CD4-positive, alpha-beta T cell (primary cell): ENCODE measurements at regions not wholly inside any gene's neighbourhood (a gene's known extent, or its start where the extent isn't known, plus 50 kb on each side); places are given as distances from the start of the nearest gene placed in this dataset.

Source experiments
- ATAC-seq: fragments of 200-7000 bp; cut with Tn5 transposase; one replicate; pipeline ENCODE4 v1.10.0; 2022; ENCODE audit warnings: mild to moderate bottlenecking; ENCODE audit not compliant: poor library complexity
- CTCF ChIA-PET: fragments of 350-600 bp; sonication (Branson Sonifier 250); formaldehyde crosslinking; loops from one replicate; lab custom pipeline; 2021; ENCODE audit warnings: antibody characterized with exemption, inconsistent platforms; lab: Charles Lee
- POLR2A ChIA-PET: fragments of 350-600 bp; sonication (Branson Sonifier 250); formaldehyde crosslinking; loops from one replicate; lab custom pipeline; 2021; ENCODE audit warnings: antibody characterized with exemption, inconsistent platforms; lab: Charles Lee
- DNase-seq, 14 experiments: peaks; one replicate each; pipeline ENCODE4 v3.0.0-alpha.2; 2013 to 2020; ENCODE audit warnings: mixed read lengths in 2 of 14
- H3K27ac ChIP-seq, 2 donors: one replicate each; pipeline versions ENCODE4 v1.5.1 to v1.7.0; 2013; ENCODE audit warnings: low read length in 2 of 2, low read depth in 1 of 2, mild to moderate bottlenecking in 1 of 2
- H3K27me3 ChIP-seq, 2 experiments: 1 replicate in 1 of 2; 2 replicates in 1 of 2; pipeline versions ENCODE4 v1.6.1 to v1.7.0; 2013; ENCODE audit warnings: low read length in 2 of 2, control low read depth in 1 of 2, mild to moderate bottlenecking in 1 of 2, moderate library complexity in 1 of 2; ENCODE audit not compliant: insufficient read depth in 2 of 2, control insufficient read depth in 1 of 2
- H3K36me3 ChIP-seq: one replicate; pipeline ENCODE4 v1.6.1; 2013; ENCODE audit warnings: low read length, control low read depth; ENCODE audit not compliant: insufficient read depth
- H3K4me1 ChIP-seq: one replicate; pipeline ENCODE4 v1.6.1; 2013; ENCODE audit warnings: low read length, control low read depth; ENCODE audit not compliant: insufficient read depth
- H3K4me3 ChIP-seq: one replicate; pipeline ENCODE4 v1.5.1; 2013; ENCODE audit warnings: mild to moderate bottlenecking, low read length, moderate library complexity
- H3K9me3 ChIP-seq, 2 experiments: 1 replicate in 1 of 2; 2 replicates in 1 of 2; pipeline versions ENCODE4 v1.6.1 to v1.7.0; 2013; ENCODE audit warnings: low read length in 2 of 2, mild to moderate bottlenecking in 2 of 2, control low read depth in 1 of 2, moderate library complexity in 1 of 2; ENCODE audit not compliant: control insufficient read depth in 1 of 2, insufficient read depth in 1 of 2
- H3K27ac Mint-ChIP-seq: one replicate; pipeline ENCODE4 v1.8.0; 2020; ENCODE audit warnings: mixed read lengths
- H3K27me3 Mint-ChIP-seq: one replicate; pipeline ENCODE4 v1.8.0; 2021; ENCODE audit warnings: mixed read lengths
- H3K36me3 Mint-ChIP-seq: one replicate; pipeline ENCODE4 v1.8.0; 2021; ENCODE audit warnings: low read depth, mixed read lengths
- H3K4me1 Mint-ChIP-seq: one replicate; pipeline ENCODE4 v1.8.0; 2021; ENCODE audit warnings: low read depth, mixed read lengths
- H3K4me3 Mint-ChIP-seq: one replicate; pipeline ENCODE4 v1.8.0; 2020; ENCODE audit warnings: mild to moderate bottlenecking, mixed read lengths
- H3K9me3 Mint-ChIP-seq: one replicate; pipeline ENCODE4 v1.8.0; 2020; ENCODE audit warnings: mixed read lengths
- intact Hi-C, 2 experiments: fragments of 100-400 bp; cut with DNase I in 1 of 2; cut with micrococcal nuclease in 1 of 2; formaldehyde crosslinking; loops; one replicate each; pipeline versions ENCODE4 v1.15.1 to v1.9.0; 2023 to 2025; cut with DNase I, micrococcal nuclease
- TF ChIP-seq, protein P1 (sequence below): fragments of 200-600 bp; IDR thresholded peaks from one replicate; pipeline ENCODE4 v1.8.0; 2022; ENCODE audit warnings: antibody characterized with exemption, mild to moderate bottlenecking

DNA sequence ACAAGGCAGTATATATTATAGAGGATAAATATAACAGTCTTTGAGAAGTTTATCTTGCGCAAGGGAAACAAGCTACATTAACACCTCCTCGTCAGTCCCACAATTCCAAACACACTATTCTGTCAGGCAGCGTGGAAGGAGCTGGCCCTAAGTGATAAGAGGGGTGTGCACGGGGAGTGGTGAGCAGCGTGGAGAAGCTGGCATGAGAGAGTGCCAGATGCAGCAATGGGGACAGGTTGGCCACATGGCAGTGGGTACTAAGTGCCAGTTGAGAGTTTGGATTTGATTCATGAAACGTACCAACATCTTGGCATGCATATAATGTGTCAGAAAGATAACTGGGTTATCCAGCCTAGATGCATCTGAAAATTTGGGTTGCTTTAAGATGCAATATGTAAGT, 460.2 kb downstream of the ICE1 start:
- ATAC-seq, result no peak
- ChIA-PET CTCF (no interaction called here), POLR2A (no interaction called here)
- DNase-seq, result no peak
- no peaks in the 10 kb centered on the region for H3K9me3 Mint-ChIP-seq
- intact Hi-C loops, result no loop called here
- Histone ChIP-seq H3K9me3 (peaks cover 0 to 10% of the 10 kb centered on the region in 2 experiments), H3K27ac (no peak overlapping the region), H3K4me1 (no peaks in the 10 kb centered on the region), H3K36me3 (no peaks in the 10 kb centered on the region), H3K27me3 (peaks cover 0 to 7% of the 10 kb centered on the region in 2 experiments), H3K4me3 (no peak overlapping the region)
- H3K4me1 Mint-ChIP-seq, result no peaks in the 10 kb centered on the region
- TF ChIP-seq, protein P1, sequence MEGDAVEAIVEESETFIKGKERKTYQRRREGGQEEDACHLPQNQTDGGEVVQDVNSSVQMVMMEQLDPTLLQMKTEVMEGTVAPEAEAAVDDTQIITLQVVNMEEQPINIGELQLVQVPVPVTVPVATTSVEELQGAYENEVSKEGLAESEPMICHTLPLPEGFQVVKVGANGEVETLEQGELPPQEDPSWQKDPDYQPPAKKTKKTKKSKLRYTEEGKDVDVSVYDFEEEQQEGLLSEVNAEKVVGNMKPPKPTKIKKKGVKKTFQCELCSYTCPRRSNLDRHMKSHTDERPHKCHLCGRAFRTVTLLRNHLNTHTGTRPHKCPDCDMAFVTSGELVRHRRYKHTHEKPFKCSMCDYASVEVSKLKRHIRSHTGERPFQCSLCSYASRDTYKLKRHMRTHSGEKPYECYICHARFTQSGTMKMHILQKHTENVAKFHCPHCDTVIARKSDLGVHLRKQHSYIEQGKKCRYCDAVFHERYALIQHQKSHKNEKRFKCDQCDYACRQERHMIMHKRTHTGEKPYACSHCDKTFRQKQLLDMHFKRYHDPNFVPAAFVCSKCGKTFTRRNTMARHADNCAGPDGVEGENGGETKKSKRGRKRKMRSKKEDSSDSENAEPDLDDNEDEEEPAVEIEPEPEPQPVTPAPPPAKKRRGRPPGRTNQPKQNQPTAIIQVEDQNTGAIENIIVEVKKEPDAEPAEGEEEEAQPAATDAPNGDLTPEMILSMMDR, result no peak
- no peak overlapping the region for H3K27ac Mint-ChIP-seq
- H3K36me3 Mint-ChIP-seq, result no peaks in the 10 kb centered on the region
- H3K4me3 Mint-ChIP-seq, result no peak overlapping the region
- peaks cover 30% of the 10 kb centered on the region for H3K27me3 Mint-ChIP-seq

DNA sequence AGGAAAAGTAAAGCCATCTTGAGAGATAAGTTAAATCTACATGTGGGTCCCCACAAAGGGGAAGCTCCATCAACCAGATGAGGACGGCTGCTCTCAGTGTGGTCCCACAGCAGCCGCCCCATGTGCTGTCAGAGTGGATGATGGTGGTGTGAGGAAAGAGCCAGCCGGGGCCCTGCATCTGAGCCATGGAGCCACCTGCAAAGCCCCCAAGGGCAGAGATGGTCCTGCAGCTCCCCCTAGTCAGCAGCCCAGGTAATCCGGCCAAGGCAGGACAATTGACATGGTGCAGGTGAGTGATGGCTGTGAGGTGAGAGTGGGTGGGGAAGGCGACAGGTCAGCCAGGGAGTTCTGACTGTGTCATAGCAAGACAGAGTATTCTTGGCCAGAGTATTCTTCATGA, 458.8 kb downstream of the ICE1 start:
- POLR2A ChIA-PET, result interaction anchor here (0.7 kb wide), 1 partner anchor 10 kb away, joined by 3 read pairs; no protein-coding TSS in a partner anchor
- Histone ChIP-seq H3K4me3 (no peak overlapping the region), H3K27me3 (peaks cover 2 to 7% of the 10 kb centered on the region in 2 experiments), H3K36me3 (no peaks in the 10 kb centered on the region), H3K9me3 (peaks cover 0 to 5% of the 10 kb centered on the region in 2 experiments), H3K27ac (no peak overlapping the region), H3K4me1 (no peaks in the 10 kb centered on the region)
- no peak for DNase-seq
- no peaks in the 10 kb centered on the region for H3K36me3 Mint-ChIP-seq
- TF ChIP-seq, protein P1, result no peak
- H3K27ac Mint-ChIP-seq, result no peak overlapping the region
- peaks cover 33% of the 10 kb centered on the region for H3K27me3 Mint-ChIP-seq
- H3K4me1 Mint-ChIP-seq, result no peaks in the 10 kb centered on the region
- intact Hi-C loops, result no loop called here
- CTCF ChIA-PET, result no interaction called here
- H3K9me3 Mint-ChIP-seq, result no peaks in the 10 kb centered on the region
- no peak overlapping the region for H3K4me3 Mint-ChIP-seq
- ATAC-seq, result no peak

DNA sequence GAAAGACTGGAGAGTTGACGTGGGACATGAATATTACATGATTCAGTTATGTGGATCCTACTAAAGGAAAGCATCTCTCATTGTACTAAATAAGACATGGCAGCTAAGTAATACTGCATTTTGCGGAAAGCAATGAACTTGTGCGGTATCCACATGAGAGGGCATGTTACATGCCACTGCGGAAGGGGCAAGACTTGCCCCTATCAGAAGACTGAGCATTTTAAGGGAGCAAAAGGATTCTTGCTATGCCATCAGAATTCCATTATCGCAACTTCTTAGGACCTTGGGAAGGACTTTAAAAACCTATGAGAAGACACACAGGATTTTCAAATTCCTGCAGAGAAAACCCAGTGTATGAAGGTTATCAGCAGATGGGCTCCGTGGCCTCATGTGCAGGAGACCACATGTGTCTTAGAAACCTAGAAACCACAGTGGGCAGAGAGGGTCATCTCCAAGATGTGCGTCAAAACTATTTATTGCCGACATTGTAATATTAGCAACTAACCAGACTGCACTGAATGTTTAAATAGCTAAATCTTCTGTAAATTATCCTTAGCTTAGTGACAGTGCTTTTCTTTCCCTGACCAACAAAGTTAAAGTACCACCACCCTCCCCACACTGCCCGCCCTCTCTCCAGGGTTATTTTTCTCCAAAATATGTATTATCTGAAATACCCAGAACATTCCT, 457.7 kb downstream of the ICE1 start:
- ChIA-PET CTCF (no interaction called here), POLR2A (no interaction called here)
- H3K36me3 Mint-ChIP-seq, result no peaks in the 10 kb centered on the region
- H3K27ac Mint-ChIP-seq, result no peak overlapping the region
- no peak overlapping the region for H3K4me3 Mint-ChIP-seq
- Histone ChIP-seq H3K36me3 (no peaks in the 10 kb centered on the region), H3K4me1 (no peaks in the 10 kb centered on the region), H3K27me3 (peaks cover 2 to 6% of the 10 kb centered on the region in 2 experiments), H3K4me3 (no peak overlapping the region), H3K27ac (no peak overlapping the region), H3K9me3 (peaks cover 0 to 3% of the 10 kb centered on the region in 2 experiments)
- H3K27me3 Mint-ChIP-seq, result peaks cover 34% of the 10 kb centered on the region
- H3K4me1 Mint-ChIP-seq, result no peaks in the 10 kb centered on the region
- ATAC-seq (no peak), DNase-seq (no peak)
- intact Hi-C loops, result no loop called here
- TF ChIP-seq, protein P1, result no peak
- H3K9me3 Mint-ChIP-seq, result no peaks in the 10 kb centered on the region
